ENCODE measurements at regions not wholly inside any gene's neighbourhood (a gene's known extent, or its start where the extent isn't known, plus 50 kb on each side); places are given as distances from the start of the nearest gene placed in this dataset.
"Not testable (repeated sequence)": the region's sequence is repeated elsewhere in the genome, so short reads cannot be mapped to it uniquely, and the experiment has no call there.

DNA sequence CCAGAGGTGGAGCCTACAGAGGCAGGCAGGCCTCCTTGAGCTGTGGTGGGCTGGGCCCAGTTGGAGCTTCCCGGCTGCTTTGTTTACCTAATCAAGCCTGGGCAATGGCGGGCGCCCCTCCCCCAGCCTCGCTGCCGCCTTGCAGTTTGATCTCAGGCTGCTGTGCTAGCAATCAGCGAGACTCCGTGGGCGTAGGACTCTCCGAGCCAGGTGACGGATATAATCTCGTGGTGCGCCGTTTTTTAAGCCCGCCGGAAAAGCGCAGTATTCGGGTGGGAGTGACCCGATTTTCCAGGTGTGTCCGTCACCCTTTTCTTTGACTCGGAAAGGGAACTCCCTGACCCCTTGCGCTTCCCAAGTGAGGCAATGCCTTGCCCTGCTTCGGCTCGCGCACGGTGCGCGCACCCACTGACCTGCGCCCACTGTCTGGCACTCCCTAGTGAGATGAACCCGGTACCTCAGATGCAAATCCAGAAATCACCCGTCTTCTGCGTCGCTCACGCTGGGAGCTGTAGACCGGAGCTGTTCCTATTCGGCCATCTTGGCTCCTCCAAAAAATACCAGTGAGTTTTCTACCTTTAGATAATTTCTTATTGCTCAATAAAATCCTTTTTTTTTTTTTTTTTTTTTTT, 118.5 kb upstream of the TBC1D5 start:
- POLR2A ChIA-PET, CTCF ChIA-PET: not testable (repeated sequence)

DNA sequence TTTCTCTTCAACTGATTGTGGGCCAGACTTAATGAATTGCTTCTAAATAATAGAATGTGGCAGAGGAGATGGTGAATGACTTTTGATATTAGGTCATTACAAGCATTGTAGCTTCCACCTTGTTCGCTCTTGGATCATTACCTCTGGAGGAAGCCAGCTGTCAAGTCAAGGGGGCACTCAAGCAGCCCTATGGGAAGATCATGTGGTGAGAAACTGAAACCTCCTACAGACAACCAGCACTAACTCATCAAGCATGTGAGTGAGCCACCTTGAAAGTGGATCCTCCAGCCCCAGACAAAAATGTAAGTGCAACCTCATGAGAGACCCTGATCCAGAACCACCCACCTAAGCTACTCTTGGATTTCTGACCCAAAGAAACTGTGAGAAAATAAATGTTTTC, 109.8 kb upstream of the TBC1D5 start:
- ChIA-PET POLR2A (no interaction called here), CTCF (interaction anchor here (1.2 kb wide), 1 partner anchor 11 kb away, joined by 3 read pairs; no protein-coding TSS in a partner anchor)

DNA sequence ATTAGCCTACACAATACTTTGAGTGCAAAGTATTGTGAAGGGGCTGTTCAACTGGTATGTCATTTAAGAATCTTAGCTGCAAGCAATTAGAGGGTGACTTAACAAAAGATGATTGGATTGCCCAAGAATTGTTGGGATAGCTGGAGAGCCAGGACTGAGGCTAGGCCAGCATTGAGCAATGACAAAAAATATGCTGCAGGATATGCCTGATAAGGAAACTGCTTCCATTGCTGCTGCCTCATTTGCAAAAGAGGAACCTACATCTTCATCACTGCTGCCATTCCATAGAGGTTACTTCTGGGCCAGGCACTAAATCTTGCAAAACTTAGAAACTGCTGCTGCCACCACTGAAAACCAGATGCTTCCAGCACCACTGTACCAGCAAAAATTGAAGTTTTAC, 108.0 kb upstream of the TBC1D5 start:
- POLR2A ChIA-PET: no interaction called here
- CTCF ChIA-PET: no interaction called here

DNA sequence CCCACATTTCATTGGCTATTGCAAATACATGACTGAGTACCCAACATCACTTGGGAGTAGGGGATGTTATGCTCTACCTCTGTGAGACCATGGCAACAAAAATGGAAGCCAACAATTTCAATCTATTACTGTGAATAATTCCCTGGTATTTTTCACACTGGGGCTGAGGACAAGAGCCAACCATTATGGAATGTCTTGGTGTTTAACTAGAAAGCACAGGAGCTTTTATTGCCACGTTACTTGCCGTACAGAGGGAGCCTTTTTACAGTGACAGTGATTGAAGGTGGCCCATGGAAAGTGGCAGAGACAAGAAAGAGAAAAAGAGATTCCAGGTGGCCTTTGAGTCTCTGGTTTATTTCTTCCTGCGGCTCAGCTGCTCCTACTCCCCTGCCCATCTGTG, 105.7 kb upstream of the TBC1D5 start:
- POLR2A ChIA-PET: no interaction called here
- CTCF ChIA-PET: no interaction called here

DNA sequence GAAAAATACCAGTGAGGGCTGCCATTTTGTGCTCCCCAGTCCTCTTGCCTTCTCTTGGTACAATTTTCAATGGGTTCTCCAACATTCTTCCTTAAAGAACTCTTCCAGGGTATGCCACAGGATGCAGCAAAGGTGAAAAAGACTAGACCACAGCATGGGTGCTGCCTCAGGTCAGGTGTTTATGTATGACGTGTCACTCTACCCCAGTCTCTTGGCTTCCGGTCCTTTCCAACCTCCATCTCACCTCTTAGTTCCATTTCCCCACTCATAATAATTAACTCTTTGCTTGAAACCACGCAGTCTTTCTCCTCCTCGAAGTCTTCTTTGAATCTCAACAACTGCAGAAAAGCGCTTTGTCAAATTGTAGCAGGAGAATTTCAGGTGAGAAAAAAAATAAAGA, 104.7 kb upstream of the TBC1D5 start:
- CTCF ChIA-PET: no interaction called here

DNA sequence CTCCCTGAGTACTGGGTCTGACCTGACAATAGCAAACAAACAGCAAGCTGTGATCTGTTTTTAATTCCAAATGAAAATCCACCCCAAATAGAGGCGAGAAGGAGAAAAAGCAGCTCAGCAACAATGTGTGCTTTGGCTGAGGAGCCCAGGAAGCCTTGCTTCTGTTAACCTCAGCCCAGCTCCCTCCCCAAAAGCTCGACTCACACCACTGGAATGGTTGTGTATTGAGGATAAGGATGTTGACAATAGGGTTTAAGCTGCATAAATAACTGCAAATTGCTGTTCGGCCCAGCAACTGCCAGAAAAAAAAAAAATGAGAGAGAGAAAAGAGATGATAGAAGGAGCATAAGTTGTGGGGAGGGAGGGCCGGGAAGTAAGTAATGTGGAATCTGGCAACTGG, 104.0 kb upstream of the TBC1D5 start:
- ChIA-PET POLR2A (no interaction called here), CTCF (no interaction called here)

More for the DNA sequence above, 104.7 kb upstream of the TBC1D5 start:
- POLR2A ChIA-PET: no interaction called here

DNA sequence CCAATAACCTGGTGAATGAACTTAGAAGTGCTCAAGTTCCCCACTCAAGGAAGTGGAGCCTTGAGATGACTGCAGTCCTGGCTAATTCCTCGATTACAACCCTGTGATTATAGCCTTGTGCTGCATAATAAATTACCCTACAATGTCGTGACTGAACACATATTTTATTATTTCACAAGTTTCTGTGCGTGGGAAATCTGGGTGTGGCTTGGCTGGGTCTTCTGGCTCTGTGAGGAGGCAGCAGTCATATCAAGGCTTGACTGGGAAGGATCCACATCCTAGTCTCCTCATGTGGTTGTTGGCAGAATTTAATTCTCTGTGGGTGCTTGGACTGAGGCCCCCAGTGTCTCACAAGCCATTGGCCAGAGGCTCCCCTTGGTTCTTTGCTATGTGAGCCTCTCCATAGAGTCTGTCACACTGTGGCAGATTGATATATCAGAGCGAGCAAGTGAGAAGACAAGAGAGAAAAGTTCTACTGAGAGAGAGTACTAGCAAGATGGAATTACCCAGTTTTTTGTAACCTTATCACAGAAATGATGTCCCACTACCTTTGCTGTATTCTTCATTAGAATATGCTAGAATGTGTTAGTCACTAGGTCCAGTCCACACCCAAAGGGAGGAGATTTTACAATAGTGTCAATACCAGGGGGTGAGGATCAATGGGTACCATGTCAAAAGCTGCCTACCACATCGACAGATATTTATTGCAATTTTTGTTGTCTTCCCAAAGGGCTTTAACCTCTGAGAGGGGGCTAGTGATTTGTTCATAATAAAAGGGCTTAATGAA, 102.8 kb upstream of the TBC1D5 start:
- POLR2A ChIA-PET: no interaction called here

DNA sequence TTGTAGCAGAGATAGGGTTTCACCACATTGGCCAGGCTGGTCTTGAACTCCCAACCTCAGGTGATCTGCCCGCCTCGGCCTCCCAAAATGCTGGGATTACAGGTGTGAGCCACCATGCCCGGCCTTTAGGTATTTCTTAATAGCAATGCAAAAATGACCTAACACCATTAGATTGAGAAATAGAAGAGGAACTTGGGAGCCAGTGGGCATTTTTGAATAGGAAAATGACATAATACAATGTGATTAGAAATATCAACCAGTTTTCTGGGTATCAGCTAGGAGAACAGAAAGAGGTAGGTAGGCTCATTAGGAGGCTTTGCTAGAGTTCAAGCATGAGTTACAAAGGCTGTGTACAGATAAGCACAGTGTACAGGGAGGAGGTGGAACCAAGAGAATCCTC, 101.8 kb upstream of the TBC1D5 start:
- ChIA-PET POLR2A (no interaction called here), CTCF (no interaction called here)

More for the DNA sequence above, 102.8 kb upstream of the TBC1D5 start:
- CTCF ChIA-PET: no interaction called here

DNA sequence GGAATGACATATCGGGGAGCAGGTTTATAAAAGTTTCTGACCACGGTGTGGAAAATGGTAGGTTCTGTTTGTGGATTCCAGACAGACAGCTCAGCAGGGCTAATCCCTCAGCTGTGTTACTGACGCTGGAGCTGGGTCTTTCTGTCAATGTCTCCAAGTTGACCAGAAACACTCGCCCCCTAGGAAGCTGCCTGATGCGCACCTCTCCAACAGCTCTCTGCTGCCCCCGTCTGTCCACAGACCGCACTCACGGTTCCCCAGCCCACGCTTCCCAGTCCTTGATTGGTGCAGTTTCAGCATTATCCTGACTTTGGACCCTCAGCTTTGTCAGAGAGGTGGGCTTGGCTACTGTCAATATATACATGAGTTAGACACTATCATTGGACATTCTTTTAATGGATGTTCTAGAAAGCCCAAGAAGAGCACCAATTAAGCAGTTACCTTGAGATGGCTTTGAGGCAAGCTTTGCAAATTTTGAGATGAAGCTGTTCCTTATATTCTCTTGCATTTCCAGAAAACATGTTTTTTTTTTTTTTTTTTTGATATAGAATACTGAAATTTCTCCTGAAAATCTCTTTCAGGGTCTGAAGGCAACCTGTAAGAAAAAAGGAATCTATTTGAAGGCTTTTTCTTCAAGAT, 98.9 kb upstream of the TBC1D5 start:
- POLR2A ChIA-PET: no interaction called here

DNA sequence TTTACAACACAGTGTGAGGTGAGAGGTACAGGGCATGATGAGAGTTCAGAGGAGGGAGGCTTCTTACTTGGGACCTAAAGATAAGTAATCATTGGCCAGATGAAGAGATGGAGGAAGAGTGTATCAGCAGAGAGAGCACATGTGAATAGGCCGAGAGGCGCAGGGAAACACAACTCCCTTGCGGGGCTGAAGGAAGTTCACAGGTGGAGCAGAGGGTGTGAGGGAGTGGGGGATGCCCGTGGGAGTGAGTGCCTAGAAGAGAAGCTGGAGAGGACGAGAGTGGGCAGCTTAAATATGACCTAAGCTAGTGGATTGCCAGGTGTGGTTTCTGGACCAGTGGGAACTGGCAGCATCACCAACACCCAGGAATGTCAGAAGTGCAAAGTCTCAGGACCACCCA, 98.2 kb upstream of the TBC1D5 start:
- CTCF ChIA-PET: interaction anchor here (0.6 to 2.0 kb wide), 13 partner anchors 9 to 1240 kb away, joined by 3 to 13 read pairs (median 3); no protein-coding TSS in a partner anchor
- POLR2A ChIA-PET: no interaction called here

More for the DNA sequence above, 98.9 kb upstream of the TBC1D5 start:
- CTCF ChIA-PET: interaction anchor here (0.6 to 2.0 kb wide), 15 partner anchors 10 to 1240 kb away, joined by 3 to 13 read pairs (median 3); no protein-coding TSS in a partner anchor

DNA sequence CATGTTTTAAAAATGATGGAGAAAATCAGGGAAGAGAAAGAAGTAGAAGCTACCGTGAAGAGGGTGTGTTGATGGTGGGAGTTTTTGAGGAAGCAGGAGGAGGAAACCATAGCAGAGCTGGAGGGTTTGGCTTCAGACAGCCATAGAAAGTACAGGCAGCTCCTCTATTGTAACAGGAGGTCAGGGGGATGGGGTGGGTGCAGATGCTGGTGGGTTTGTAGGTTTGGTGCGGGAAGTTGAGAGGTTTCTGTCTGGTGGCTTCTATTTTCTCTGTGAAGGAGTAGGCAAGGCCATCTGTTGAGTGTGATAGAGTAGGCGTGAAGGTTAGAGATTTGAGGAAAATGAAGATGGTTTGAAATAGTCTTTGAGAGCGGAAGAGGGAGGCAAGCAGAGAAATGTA, 97.7 kb upstream of the TBC1D5 start:
- ChIA-PET POLR2A (no interaction called here), CTCF (interaction anchor here (1.9 to 2.0 kb wide), 2 partner anchors 8 to 410 kb away, joined by 5 to 13 read pairs; no protein-coding TSS in a partner anchor)

DNA sequence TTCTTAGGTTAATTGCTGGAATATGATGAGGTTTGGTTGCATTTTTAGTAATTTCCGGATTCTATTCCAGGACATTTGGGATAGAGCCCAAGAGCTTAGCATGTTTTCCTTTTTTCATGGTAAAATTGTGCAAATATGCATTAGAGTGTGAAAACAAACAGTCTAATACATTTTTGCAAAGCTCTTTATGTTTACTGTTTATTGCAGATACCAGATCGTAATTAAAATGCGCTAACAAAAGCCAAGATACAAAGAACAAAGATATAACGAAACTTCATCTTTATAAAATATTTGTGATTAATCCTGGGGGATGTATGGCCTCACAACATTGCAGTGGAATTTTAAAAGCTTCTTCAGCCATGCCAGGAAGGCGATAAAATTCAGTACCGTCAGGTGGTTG, 94.5 kb upstream of the TBC1D5 start:
- ChIA-PET CTCF (no interaction called here), POLR2A (no interaction called here)

DNA sequence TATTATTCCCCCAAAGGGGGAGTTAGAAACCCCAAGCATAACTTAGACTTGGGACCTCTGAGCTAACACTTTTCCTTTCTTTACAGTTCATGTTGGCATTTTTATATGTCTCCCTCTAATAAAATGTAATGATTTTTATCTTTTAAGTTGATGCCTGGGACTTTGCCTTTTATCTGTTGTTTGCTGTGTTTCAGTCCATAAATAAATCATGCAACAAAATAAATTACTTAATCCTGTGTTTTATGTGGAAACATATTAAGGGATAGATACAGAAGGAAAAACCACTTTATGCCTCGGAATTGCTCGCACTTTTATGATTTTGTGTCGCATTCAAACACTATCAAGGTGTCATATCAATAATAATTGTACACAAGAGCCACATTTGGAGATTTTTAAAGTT, 93.7 kb upstream of the TBC1D5 start:
- POLR2A ChIA-PET: no interaction called here
- CTCF ChIA-PET: no interaction called here

DNA sequence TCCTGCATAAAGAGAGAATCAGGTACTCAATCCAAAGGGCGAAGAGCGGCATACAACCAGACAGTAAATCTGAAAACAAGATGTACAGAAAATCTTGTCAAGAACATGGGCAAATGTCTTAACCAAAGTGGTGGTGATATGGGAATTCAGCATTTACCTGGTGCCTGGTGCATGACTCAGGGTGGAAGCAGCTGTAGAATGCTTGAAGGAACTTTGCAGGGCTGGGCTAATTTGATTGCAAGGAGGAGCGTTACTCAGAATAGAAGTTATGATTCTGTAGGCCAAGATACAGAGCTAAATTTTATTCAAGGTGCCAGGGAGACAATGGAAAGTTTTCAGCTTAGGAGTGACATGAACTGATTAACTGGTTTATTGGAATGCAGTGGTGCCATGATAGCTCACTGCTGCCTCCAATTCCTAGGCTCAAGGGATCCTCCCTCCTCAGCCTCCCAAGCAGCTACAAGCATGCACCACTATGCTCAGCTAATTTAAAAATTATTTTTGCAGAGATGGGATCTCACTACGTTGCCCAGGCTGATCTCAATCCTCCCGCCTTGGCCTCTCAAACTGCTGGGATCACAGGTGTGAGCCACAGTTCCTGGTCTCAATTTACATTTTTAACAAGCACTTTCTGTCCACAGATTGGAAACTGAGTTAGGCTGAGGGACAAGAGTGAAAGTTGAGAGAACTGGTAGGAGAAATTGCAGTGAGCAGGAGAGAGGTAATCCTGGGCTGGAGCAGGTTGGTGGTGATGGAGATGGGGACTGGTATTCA, 91.5 kb upstream of the TBC1D5 start:
- POLR2A ChIA-PET: no interaction called here
- CTCF ChIA-PET: no interaction called here

DNA sequence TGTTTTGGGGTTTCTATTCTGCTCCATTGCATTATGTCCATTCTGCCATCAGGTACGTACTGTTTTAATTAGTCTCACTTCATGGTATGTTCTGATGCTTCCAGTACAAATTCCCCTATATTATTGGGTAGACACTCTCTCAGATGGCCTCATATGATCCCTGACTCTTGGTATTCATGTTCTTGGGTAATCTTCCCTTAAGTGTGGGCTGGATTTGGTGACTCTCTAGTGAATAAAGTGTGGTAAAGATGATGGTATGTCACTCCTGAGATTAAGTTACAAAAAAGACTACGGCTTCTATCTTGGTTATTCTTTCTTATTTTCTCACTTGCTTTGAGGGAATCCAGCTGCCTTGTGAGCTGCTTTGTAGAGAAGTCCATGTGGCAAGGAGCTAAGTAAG, 89.6 kb upstream of the TBC1D5 start:
- ChIA-PET CTCF (interaction anchor here (2.9 kb wide), 1 partner anchor 9 kb away, joined by 13 read pairs; no protein-coding TSS in a partner anchor), POLR2A (no interaction called here)

DNA sequence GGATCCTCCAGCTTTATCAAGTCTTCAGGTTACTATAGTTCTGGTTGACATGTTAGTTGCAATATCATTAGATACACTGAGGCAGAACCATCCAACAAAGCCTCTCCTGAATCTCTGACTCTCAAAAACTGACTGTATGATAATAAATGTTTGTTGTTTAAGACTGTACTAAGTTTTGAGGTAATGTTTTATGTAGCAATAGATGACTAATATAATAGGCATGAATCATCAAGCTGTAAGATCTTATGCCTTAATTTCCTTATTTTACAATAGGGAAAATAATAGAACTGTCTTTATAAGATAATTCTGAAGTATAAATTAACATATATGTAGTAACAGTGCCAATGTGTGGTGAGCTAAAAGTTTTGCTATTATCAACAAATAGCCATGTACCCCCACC, 88.9 kb upstream of the TBC1D5 start:
- ChIA-PET CTCF (interaction anchor here (2.9 kb wide), 1 partner anchor 10 kb away, joined by 13 read pairs; no protein-coding TSS in a partner anchor), POLR2A (no interaction called here)

DNA sequence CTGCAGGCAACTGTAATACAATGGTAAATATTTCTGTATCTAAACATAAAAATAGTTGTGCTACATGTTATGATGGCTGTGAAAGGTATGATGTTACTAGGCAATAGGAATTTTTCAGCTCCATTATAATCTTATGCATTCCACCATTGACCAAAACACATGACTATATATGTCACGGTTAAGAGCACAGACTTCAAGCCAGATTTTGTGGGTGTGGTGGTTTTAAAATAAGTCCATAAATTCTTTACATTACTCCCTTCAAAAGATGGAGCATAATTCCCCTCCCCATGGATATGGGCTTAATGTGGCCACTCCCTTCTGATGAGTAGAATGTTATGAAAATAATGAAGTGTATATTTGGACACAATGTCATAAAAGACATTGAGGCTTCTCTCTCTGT, 88.4 kb upstream of the TBC1D5 start:
- POLR2A ChIA-PET: no interaction called here
- CTCF ChIA-PET: interaction anchor here (2.9 kb wide), 1 partner anchor 10 kb away, joined by 13 read pairs; no protein-coding TSS in a partner anchor

DNA sequence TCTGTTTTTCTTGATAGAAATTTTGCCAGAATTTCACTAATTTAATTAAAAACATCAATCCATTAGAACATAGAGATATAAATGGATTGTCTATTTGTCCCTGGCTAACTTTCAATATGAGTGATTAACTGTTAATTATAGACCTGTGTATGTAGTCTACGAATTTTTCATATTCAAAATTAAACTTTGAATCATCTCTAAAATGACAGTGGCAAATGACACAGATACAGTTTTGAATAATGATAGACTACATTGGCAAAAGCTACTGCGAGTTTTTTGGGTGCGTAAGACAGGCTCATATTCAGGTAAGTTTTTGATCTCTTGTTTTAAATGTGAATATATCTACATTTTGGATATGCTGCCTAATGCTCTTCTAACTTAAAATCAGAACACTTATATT, 86.0 kb upstream of the TBC1D5 start:
- POLR2A ChIA-PET: no interaction called here
- CTCF ChIA-PET: no interaction called here

DNA sequence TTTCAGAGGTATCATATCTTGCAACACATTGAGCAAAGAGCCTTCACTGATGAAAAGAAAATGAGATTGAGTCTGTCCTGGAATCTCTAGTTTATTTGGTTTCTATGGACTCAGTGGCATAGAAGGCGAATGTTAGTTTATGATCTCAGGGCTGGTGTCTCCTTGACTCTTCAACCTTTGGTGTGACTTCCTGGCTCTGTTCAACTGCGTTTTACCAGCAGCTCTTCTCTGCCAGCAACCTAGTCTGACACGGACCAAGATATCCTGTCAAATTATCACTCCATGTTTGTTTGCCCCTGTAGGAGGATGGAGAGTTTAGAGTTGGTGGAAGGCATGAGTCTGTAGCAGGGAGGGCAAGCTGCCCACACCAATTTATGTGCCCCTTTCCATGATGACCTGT, 82.9 kb upstream of the TBC1D5 start:
- CTCF ChIA-PET: no interaction called here
- POLR2A ChIA-PET: no interaction called here

DNA sequence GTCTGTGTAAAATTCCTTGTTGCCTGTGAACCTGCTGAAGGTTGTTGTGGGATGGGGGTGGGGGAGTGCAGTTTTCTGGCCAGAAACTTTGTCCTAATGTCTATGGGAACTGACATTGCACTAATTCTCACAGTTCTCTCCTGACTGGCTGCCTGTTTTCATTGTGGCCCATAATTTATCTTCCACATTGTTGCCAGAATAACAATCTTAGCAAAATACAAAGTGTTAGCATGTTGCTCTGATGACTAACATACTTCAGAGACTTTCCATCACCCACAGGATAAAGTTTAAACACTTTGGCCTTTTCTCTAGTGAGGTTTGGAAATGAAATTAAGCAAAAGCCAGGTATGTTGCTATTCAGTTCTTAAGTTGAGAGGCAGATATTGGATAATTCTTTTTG, 81.4 kb upstream of the TBC1D5 start:
- ChIA-PET CTCF (no interaction called here), POLR2A (no interaction called here)

Data from activated CD8-positive, alpha-beta memory T cell treated with anti-CD3 and anti-CD28 coated beads for 36 hours (primary cell).